ENCODE measurements at regions not wholly inside any gene's neighbourhood (a gene's known extent, or its start where the extent isn't known, plus 50 kb on each side); places are given as distances from the start of the nearest gene placed in this dataset.

GRCh38 chr11:41849250-41849649 is 389.8 kb upstream of the LRRC4C start:
- Histone ChIP-seq H3K4me3 (replicated peaks in 1 of 3; ENCODE audit: insufficient read depth in 1 of 3, low read depth in 2 of 3, low read length in 3 of 3) (no peak overlapping the region), H3K79me2 (ENCODE audit: insufficient read depth, low read length) (no peaks in the 10 kb centered on the region), H3K4me2 (ENCODE audit: low read depth, low read length) (no peak overlapping the region), H3K9ac (ENCODE audit: insufficient read depth, low read depth, low read length) (no peak overlapping the region), H4K20me1 (ENCODE audit: insufficient read depth, low read length) (no peaks in the 10 kb centered on the region), H3K27ac (ENCODE audit: extremely low read length, insufficient read depth, low read length) (no peak overlapping the region), H3K4me1 (ENCODE audit: insufficient read depth, low read length) (no peaks in the 10 kb centered on the region), H3K36me3 (replicated peaks in 1 of 2; ENCODE audit: control insufficient read depth in 1 of 2, insufficient read depth in 2 of 2, low read length in 2 of 2) (no peaks in the 10 kb centered on the region), H3K27me3 (ENCODE audit: control insufficient read depth in 1 of 2, insufficient read depth in 2 of 2, low read length in 2 of 2) (no peaks in the 10 kb centered on the region), H2AFZ (ENCODE audit: low read length) (no peak overlapping the region), H3K9me3 (ENCODE audit: low read length) (peaks cover 77% of the 10 kb centered on the region)
- ATAC-seq (no peak), DNase-seq (ENCODE audit: low spot score) (no peak), FAIRE-seq (no peak)
- in situ Hi-C loops (cut with HindIII; ENCODE audit: extremely low pct_ligation_motif_present, low pct_unique_long_range_greater_than_20kb): no loop called here
- TF ChIP-seq, protein P1, sequence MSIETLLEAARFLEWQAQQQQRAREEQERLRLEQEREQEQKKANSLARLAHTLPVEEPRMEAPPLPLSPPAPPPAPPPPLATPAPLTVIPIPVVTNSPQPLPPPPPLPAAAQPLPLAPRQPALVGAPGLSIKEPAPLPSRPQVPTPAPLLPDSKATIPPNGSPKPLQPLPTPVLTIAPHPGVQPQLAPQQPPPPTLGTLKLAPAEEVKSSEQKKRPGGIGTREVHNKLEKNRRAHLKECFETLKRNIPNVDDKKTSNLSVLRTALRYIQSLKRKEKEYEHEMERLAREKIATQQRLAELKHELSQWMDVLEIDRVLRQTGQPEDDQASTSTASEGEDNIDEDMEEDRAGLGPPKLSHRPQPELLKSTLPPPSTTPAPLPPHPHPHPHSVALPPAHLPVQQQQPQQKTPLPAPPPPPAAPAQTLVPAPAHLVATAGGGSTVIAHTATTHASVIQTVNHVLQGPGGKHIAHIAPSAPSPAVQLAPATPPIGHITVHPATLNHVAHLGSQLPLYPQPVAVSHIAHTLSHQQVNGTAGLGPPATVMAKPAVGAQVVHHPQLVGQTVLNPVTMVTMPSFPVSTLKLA (IDR thresholded peaks at IDR 0.05): no peak
- TF ChIP-seq, protein P2, sequence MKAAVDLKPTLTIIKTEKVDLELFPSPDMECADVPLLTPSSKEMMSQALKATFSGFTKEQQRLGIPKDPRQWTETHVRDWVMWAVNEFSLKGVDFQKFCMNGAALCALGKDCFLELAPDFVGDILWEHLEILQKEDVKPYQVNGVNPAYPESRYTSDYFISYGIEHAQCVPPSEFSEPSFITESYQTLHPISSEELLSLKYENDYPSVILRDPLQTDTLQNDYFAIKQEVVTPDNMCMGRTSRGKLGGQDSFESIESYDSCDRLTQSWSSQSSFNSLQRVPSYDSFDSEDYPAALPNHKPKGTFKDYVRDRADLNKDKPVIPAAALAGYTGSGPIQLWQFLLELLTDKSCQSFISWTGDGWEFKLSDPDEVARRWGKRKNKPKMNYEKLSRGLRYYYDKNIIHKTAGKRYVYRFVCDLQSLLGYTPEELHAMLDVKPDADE (CRISPR knock-in tag; IDR thresholded peaks at IDR 0.05): no peak
- TF ChIP-seq, protein P3, sequence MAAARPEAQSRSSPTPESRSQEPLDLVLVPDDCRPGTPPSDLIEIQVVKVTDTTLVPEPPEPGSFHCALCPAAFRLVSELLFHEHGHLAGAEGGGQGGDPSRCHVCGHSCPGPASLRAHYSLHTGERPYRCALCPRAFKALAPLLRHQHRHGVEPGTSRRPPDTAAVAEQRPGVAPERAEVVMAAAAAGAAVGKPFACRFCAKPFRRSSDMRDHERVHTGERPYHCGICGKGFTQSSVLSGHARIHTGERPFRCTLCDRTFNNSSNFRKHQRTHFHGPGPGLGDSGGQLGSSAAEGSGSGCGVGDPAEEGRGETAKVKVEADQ (CRISPR knock-in tag; IDR thresholded peaks at IDR 0.05; ENCODE audit: borderline replicate concordance): no peak
- no peak for TF ChIP-seq KLF15 (CRISPR knock-in tag; IDR thresholded peaks at IDR 0.05; ENCODE audit: borderline replicate concordance)
- no peak for TF ChIP-seq FOXP1 (IDR thresholded peaks at IDR 0.05)
- TF ChIP-seq FOXP1 (CRISPR knock-in tag; IDR thresholded peaks at IDR 0.05): no peak
- TF ChIP-seq NFE2L1 (CRISPR knock-in tag; IDR thresholded peaks at IDR 0.05; ENCODE audit: borderline replicate concordance): no peak
- no peak for TF ChIP-seq SIX4 (CRISPR knock-in tag; IDR thresholded peaks at IDR 0.05)
- no peak for TF ChIP-seq ZBTB4 (CRISPR knock-in tag; IDR thresholded peaks at IDR 0.05; ENCODE audit: borderline replicate concordance)
- no peak for TF ChIP-seq ZNF33B (CRISPR knock-in tag; IDR thresholded peaks at IDR 0.05)
- TF ChIP-seq, protein P4, sequence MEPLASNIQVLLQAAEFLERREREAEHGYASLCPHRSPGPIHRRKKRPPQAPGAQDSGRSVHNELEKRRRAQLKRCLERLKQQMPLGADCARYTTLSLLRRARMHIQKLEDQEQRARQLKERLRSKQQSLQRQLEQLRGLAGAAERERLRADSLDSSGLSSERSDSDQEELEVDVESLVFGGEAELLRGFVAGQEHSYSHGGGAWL (CRISPR knock-in tag; IDR thresholded peaks at IDR 0.05): no peak
- TF ChIP-seq PHF5A (CRISPR knock-in tag; IDR thresholded peaks at IDR 0.05; ENCODE audit: low read depth, unreplicated experiment): no peak
- TF ChIP-seq ZNF180 (CRISPR knock-in tag; IDR thresholded peaks at IDR 0.05; ENCODE audit: borderline replicate concordance, low read depth): no peak
- TF ChIP-seq NONO (IDR thresholded peaks at IDR 0.05): no peak
- no peak for TF ChIP-seq NONO (CRISPR knock-in tag; conservative IDR thresholded peaks at IDR 0.05)
- no peak for TF ChIP-seq POGZ (CRISPR knock-in tag; IDR thresholded peaks at IDR 0.05)
- TF ChIP-seq KDM4B (CRISPR knock-in tag; IDR thresholded peaks at IDR 0.05): no peak
- TF ChIP-seq ZSCAN29 (CRISPR knock-in tag; conservative IDR thresholded peaks at IDR 0.05): no peak
- CTCF ChIA-PET (ENCODE audit: low intra/inter-chr PET ratio, low total read pairs): no interaction called here
- WGBS (ENCODE audit: low lambda C conversion rate): 8% methylated on average over 1 of the region's 1 CpG
- no TSS peak for BruUV-seq (replicated peaks)
- intact Hi-C loops (cut with micrococcal nuclease; ENCODE audit: unreplicated experiment): no loop called here
- POLR2A ChIA-PET: no interaction called here
